Lung (tissue), 11 donors: ENCODE measurements at regions not wholly inside any gene's neighbourhood (a gene's known extent, or its start where the extent isn't known, plus 50 kb on each side); places are given as distances from the start of the nearest gene placed in this dataset.

Experiments used
- ATAC-seq: fragments of 200-7000 bp; cut with Tn5 transposase; one replicate; pipeline ENCODE4 v1.9.1; 2020; ENCODE audit warnings: moderate number of reproducible peaks; ENCODE audit not compliant: insufficient read depth, low FRiP score
- DNase-seq, 3 donors: peaks; one replicate each; pipeline ENCODE4 v3.0.0-alpha.2; 2013 to 2017
- H3K27ac ChIP-seq, 2 donors: one replicate each; pipeline ENCODE4 v1.5.1; 2013; ENCODE audit warnings: mild to moderate bottlenecking in 2 of 2, moderate library complexity in 2 of 2, control low read depth in 1 of 2, inconsistent platforms in 1 of 2, low read depth in 1 of 2, low read length in 1 of 2
- H3K27me3 ChIP-seq, 3 donors: one replicate each; pipeline ENCODE4 v1.5.1; 2013; ENCODE audit warnings: low read length in 2 of 3; ENCODE audit not compliant: control insufficient read depth in 3 of 3, insufficient read depth in 3 of 3
- H3K36me3 ChIP-seq, 4 donors: one replicate each; pipeline ENCODE4 v1.5.1; 2013; ENCODE audit warnings: low read length in 4 of 4, mild to moderate bottlenecking in 1 of 4, moderate library complexity in 1 of 4; ENCODE audit not compliant: control insufficient read depth in 4 of 4, insufficient read depth in 4 of 4
- H3K4me1 ChIP-seq, 5 donors: one replicate each; pipeline ENCODE4 v1.5.1; 2013; ENCODE audit warnings: low read length in 5 of 5, mild to moderate bottlenecking in 2 of 5, moderate library complexity in 1 of 5; ENCODE audit not compliant: control insufficient read depth in 5 of 5, insufficient read depth in 5 of 5
- H3K4me3 ChIP-seq: one replicate; pipeline ENCODE4 v1.5.1; 2013; ENCODE audit warnings: mild to moderate bottlenecking, control low read depth, moderate library complexity
- H3K9ac ChIP-seq, 2 donors: one replicate each; pipeline ENCODE4 v1.5.1; 2013; ENCODE audit warnings: low read length in 2 of 2, control low read depth in 1 of 2; ENCODE audit not compliant: insufficient read depth in 1 of 2
- H3K9me3 ChIP-seq, 4 donors: one replicate each; pipeline ENCODE4 v1.5.1; 2013; ENCODE audit warnings: low read length in 3 of 4, mild to moderate bottlenecking in 1 of 4, moderate library complexity in 1 of 4; ENCODE audit not compliant: control insufficient read depth in 4 of 4, insufficient read depth in 3 of 4
- CTCF ChIP-seq: IDR thresholded peaks from 2 replicates; pipeline ENCODE4 v1.5.1; 2012; ENCODE audit warnings: mild to moderate bottlenecking; ENCODE audit errors: control extremely low read depth, extremely low read depth
- WGBS, 2 donors: extraction: QIAGEN DNeasy Blood & Tissue Kit; methylation state at CpG; one replicate each; pipeline ENCODE4 v1.1.7; 2013; 5-methylcytosine and 5-hydroxymethylcytosine counted together
- donor health status: control.
- donor health status: control.
- donor health status: Bipolar disorder and iron deficiency.
- donor health status: healthy.
- donor health status: DM: yes; HTN: yes; CAD: no.

GRCh38 chr2:88355486-88355885, 97.0 kb downstream of the FOXI3 start:
- no peak for ATAC-seq
- H3K27me3 ChIP-seq = peaks cover 0 to 7% (median 6%) of the 10 kb centered on the region in 3 donors
- H3K9me3 ChIP-seq = peaks cover 0 to 5% (median 0%) of the 10 kb centered on the region in 4 donors
- no peak for DNase-seq
- WGBS, 2 donors = 70 to 73% methylated on average over 2 of the region's 2 CpGs
- no peak for TF ChIP-seq CTCF
- no peak overlapping the region for H3K4me3 ChIP-seq
- peaks cover 0 to 3% (median 0%) of the 10 kb centered on the region in 5 donors for H3K4me1 ChIP-seq
- H3K27ac ChIP-seq = no peak overlapping the region
- H3K9ac ChIP-seq = no peak overlapping the region
- no peaks in the 10 kb centered on the region for H3K36me3 ChIP-seq

- H3K4me1 ChIP-seq = peaks cover 0 to 3% (median 0%) of the 10 kb centered on the region in 5 donors
- 57 to 70% methylated on average over 5 of the region's 5 CpGs for WGBS, 2 donors
- ATAC-seq (no peak), DNase-seq (no peak)
- no peaks in the 10 kb centered on the region for H3K36me3 ChIP-seq
- H3K9me3 ChIP-seq = peaks cover 0 to 7% (median 0%) of the 10 kb centered on the region in 4 donors
- no peak overlapping the region for H3K27ac ChIP-seq
- no peak overlapping the region for H3K4me3 ChIP-seq
- peaks cover 0 to 11% (median 9%) of the 10 kb centered on the region in 3 donors for H3K27me3 ChIP-seq
- H3K9ac ChIP-seq = no peak overlapping the region
- no peak for TF ChIP-seq CTCF
Measured at GRCh38 chr2:88351249-88351601, 101.3 kb downstream of the FOXI3 start.

GRCh38 chr2:88350331-88351248, 101.9 kb downstream of the FOXI3 start:
- Histone ChIP-seq H3K36me3 (no peaks in the 10 kb centered on the region), H3K27ac (peak overlapping the region in 1 of 2 donors; percentile 65), H3K4me3 (peak overlapping the region; percentile 16), H3K4me1 (peaks cover 0 to 3% (median 0%) of the 10 kb centered on the region in 5 donors), H3K9me3 (peaks cover 0 to 7% (median 0%) of the 10 kb centered on the region in 4 donors), H3K9ac (no peak overlapping the region), H3K27me3 (peaks cover 0 to 11% (median 9%) of the 10 kb centered on the region in 3 donors)
- 9 to 10% methylated on average over 52 to 54 of the region's 54 CpGs for WGBS, 2 donors
- DNase-seq (peak; percentile 20 to 54 (median 39)), ATAC-seq (peak; percentile 72)
- peak; percentile 9 for TF ChIP-seq CTCF
